ENCODE measurements at regions not wholly inside any gene's neighbourhood (a gene's known extent, or its start where the extent isn't known, plus 50 kb on each side); places are given as distances from the start of the nearest gene placed in this dataset.
A peak's percentile ranks its signal among the peaks of the same experiment; 100 is the strongest.

- DNase-seq, result peak; percentile 91
Observed at GRCh38 chr6:147135211-147135681, 69.0 kb upstream of the STXBP5 start.

- no peak for DNase-seq
Observed at GRCh38 chr6:147136057-147136456, 68.2 kb upstream of the STXBP5 start.

DNA sequence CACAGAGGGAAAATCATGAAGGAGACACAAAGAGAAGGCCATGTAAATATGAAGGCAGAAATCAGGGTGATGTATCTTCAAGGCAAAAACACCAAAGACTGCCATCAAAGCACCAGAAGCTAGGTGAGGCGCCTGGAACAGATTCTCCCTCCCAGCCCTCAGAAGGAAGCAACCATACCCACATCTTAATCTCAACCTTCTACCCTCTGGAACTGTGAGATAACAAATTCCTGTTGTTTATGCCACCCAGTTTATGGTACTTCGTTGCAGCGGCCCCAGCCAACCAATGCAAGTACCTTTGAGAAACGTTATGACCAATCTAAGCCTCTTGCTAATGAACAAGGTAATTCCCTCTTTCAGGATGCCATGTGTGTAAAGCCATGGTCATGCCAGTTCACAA lies 66.2 kb upstream of the STXBP5 start:
- DNase-seq, result no peak

DNA sequence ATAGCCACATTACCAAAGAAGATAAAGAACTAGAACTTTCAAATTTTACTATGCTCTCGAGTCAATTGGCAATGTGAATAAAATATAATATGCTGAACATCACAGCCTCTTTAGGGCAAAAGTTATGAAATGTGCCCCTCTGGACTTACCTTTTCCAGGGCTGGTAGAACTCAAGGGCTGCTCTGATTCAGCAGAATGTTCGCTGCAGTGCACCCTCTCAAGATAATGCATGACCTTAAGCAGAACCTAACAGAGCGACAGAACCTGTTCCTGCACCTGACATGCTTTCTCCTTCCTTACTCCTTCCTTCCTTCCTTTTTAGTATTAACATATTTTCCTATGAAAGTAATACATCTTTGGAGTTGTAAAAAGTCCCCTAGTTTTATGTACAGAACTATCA lies 65.4 kb upstream of the STXBP5 start:
- DNase-seq, result no peak

DNA sequence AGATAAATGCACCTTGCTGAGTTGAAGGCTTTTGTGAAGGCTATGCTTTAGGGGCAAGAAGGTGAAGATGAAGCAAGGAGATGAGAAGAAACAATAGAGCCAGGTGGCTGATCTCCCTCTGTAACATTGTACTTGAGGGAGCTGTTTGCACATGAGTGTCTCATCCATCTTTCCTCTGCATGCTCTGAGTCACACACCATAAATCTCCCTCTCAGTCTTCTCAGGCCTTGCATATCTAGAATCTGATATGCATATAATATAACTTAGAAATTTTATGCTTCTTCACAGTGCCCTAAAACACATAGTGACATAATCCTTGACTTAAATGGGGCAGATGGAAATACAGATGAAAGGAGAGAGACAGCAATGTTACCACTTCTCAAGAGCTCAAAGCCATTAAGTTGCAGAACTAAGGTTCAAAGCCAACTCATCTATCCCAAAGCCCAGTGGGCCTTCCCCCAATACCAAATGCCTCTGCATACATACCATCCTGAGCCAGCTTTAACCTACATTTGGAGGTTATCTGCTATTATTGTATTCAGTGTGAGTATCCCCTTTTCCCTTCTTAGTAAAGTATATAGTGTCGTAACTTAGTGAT lies 62.4 kb upstream of the STXBP5 start:
- peak; percentile 80 for DNase-seq

DNA sequence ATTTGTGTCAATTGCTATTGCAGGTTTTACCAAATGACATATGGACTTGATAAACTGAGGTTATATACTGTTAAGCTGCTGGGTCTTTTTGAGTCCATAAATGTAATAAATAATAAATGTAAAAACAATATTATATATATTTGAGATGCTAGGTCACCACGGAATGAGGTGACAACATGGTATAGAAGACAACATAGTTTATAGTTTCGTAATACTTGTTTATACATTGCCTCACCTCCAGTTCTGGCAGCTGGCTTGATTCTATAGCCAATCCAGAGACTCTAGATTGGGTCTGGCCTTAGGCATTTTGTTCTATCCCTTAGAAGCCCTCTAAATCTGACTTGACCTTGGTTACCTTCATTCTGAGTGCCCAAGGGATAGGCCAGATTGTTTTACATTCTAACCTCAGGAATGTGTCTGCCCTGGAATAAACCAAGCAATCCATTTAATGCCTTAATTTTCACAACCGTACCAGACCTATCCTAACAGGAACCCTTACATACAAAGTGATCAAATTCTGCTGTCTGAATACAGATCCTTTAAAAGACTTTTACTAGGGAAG lies 61.5 kb upstream of the STXBP5 start:
- peak; percentile 21 for DNase-seq

DNA sequence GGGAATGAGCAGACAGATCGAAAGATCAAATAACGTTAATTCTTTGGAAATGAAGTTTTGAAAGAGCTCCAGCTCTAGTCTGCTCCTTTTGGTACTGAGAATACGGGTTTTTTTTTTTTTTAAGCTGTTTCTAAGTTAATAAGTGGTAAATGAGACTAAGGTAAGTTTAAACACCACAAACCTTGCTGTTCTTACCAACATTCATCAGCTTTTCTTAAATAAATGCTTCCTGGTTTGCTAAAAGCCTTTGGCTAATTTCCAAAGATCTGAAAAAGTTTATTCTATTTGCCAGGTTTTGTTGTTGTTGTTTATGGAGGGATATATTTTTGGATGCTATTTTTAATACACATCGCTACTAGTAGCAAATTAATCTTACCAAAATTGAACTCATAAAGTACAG lies 55.1 kb upstream of the STXBP5 start:
- DNase-seq, result no peak

DNA sequence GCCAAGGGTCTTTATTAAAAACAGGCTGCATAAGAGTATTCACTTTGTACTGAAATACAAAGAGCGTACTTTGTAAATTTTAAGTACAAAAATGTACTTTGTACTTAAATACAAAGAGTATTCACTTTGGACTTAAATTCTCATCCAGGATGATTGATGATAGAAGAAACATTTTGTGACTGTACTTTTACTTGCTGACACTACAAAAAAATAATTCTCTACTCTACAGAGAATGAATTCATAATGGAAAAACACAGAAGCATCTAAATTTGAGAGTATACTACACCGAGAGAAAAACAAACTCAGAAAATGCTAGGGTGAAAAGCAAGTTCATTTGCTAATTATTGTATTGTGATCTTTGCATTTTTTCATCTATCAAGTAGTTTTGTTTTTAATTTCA lies 54.4 kb upstream of the STXBP5 start:
- no peak for DNase-seq

- DNase-seq, result no peak
Observed at GRCh38 chr6:147150293-147150692, 53.9 kb upstream of the STXBP5 start.
